ENCODE measurements at regions not wholly inside any gene's neighbourhood (a gene's known extent, or its start where the extent isn't known, plus 50 kb on each side); places are given as distances from the start of the nearest gene placed in this dataset.

GRCh38 chr1:87246436-87246835 is 82.2 kb upstream of the LMO4 start:
- WGBS (ENCODE audit: insufficient coverage), result 99% methylated on average over 5 of the region's 5 CpGs
- Histone ChIP-seq H3K27ac (ENCODE audit: low read length in 2 of 2) (no peak overlapping the region), H2AFZ (ENCODE audit: insufficient read depth, low read depth, low read length, poor library complexity, severe bottlenecking) (no peak overlapping the region), H3K79me2 (ENCODE audit: control insufficient read depth, insufficient read depth, low read length) (no peaks in the 10 kb centered on the region), H3K27me3 (replicated peaks in 1 of 4; ENCODE audit: control extremely low read depth in 1 of 4, control insufficient read depth in 3 of 4, insufficient read depth in 4 of 4, low read length in 3 of 4) (no peaks in the 10 kb centered on the region), H3K4me2 (replicated peaks; ENCODE audit: low read depth, low read length, poor library complexity, severe bottlenecking) (no peak overlapping the region), H3K4me1 (ENCODE audit: control insufficient read depth in 2 of 2, insufficient read depth in 2 of 2, low read length in 2 of 2) (no peaks in the 10 kb centered on the region), H3K9me3 (ENCODE audit: control extremely low read depth in 1 of 3, control insufficient read depth in 2 of 3, insufficient read depth in 1 of 3, low read length in 2 of 3) (no peaks in the 10 kb centered on the region), H3K36me3 (replicated peaks in 1 of 2; ENCODE audit: control extremely low read depth in 1 of 2, control insufficient read depth in 1 of 2, extremely low read depth in 1 of 2, insufficient read depth in 2 of 2, low read length in 1 of 2) (no peaks in the 10 kb centered on the region), H4K20me1 (ENCODE audit: control insufficient read depth, insufficient read depth, low read length, poor library complexity, severe bottlenecking) (no peaks in the 10 kb centered on the region), H3K9ac (ENCODE audit: low read length) (no peak overlapping the region), H3K4me3 (ENCODE audit: control extremely low read depth in 1 of 5, extremely low read depth in 1 of 5, insufficient read depth in 1 of 5, low read depth in 2 of 5, low read length in 4 of 5) (no peak overlapping the region)
- Mint-ChIP-seq H3K4me1 (no peaks in the 10 kb centered on the region), H3K4me3 (no peak overlapping the region), H3K9me3 (ENCODE audit: insufficient read depth) (no peaks in the 10 kb centered on the region), H3K27ac (no peak overlapping the region), H3K27me3 (peaks cover 17% of the 10 kb centered on the region)
- intact Hi-C loops (cut with micrococcal nuclease), result no loop called here
- no peak for TF ChIP-seq EZH2 (IDR thresholded peaks at IDR 0.05; ENCODE audit: borderline replicate concordance, insufficient read depth, low read depth, low read length, poor library complexity, severe bottlenecking)
- TF ChIP-seq, protein P1, sequence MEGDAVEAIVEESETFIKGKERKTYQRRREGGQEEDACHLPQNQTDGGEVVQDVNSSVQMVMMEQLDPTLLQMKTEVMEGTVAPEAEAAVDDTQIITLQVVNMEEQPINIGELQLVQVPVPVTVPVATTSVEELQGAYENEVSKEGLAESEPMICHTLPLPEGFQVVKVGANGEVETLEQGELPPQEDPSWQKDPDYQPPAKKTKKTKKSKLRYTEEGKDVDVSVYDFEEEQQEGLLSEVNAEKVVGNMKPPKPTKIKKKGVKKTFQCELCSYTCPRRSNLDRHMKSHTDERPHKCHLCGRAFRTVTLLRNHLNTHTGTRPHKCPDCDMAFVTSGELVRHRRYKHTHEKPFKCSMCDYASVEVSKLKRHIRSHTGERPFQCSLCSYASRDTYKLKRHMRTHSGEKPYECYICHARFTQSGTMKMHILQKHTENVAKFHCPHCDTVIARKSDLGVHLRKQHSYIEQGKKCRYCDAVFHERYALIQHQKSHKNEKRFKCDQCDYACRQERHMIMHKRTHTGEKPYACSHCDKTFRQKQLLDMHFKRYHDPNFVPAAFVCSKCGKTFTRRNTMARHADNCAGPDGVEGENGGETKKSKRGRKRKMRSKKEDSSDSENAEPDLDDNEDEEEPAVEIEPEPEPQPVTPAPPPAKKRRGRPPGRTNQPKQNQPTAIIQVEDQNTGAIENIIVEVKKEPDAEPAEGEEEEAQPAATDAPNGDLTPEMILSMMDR (IDR thresholded peaks at IDR 0.05), result no peak
- no peak for ATAC-seq (ENCODE audit: low read depth)
- ChIA-PET POLR2A (no interaction called here), CTCF (no interaction called here)
- no peak for DNase-seq

GRCh38 chr1:87249803-87250202 is 78.9 kb upstream of the LMO4 start:
- Histone ChIP-seq H3K27me3 (replicated peaks in 1 of 4; ENCODE audit: control extremely low read depth in 1 of 4, control insufficient read depth in 3 of 4, insufficient read depth in 4 of 4, low read length in 3 of 4) (no peaks in the 10 kb centered on the region), H4K20me1 (ENCODE audit: control insufficient read depth, insufficient read depth, low read length, poor library complexity, severe bottlenecking) (no peaks in the 10 kb centered on the region), H3K9ac (ENCODE audit: low read length) (no peak overlapping the region), H3K27ac (ENCODE audit: low read length in 2 of 2) (no peak overlapping the region), H3K9me3 (ENCODE audit: control extremely low read depth in 1 of 3, control insufficient read depth in 2 of 3, insufficient read depth in 1 of 3, low read length in 2 of 3) (no peaks in the 10 kb centered on the region), H3K79me2 (ENCODE audit: control insufficient read depth, insufficient read depth, low read length) (no peaks in the 10 kb centered on the region), H3K4me2 (replicated peaks; ENCODE audit: low read depth, low read length, poor library complexity, severe bottlenecking) (no peak overlapping the region), H2AFZ (ENCODE audit: insufficient read depth, low read depth, low read length, poor library complexity, severe bottlenecking) (no peak overlapping the region), H3K36me3 (replicated peaks in 1 of 2; ENCODE audit: control extremely low read depth in 1 of 2, control insufficient read depth in 1 of 2, extremely low read depth in 1 of 2, insufficient read depth in 2 of 2, low read length in 1 of 2) (no peaks in the 10 kb centered on the region), H3K4me3 (ENCODE audit: control extremely low read depth in 1 of 5, extremely low read depth in 1 of 5, insufficient read depth in 1 of 5, low read depth in 2 of 5, low read length in 4 of 5) (no peak overlapping the region), H3K4me1 (ENCODE audit: control insufficient read depth in 2 of 2, insufficient read depth in 2 of 2, low read length in 2 of 2) (no peaks in the 10 kb centered on the region)
- WGBS (ENCODE audit: insufficient coverage), result no CpG with 5 or more reads among the region's 2 CpGs
- Mint-ChIP-seq H3K27me3 (peaks cover 38% of the 10 kb centered on the region), H3K9me3 (ENCODE audit: insufficient read depth) (no peaks in the 10 kb centered on the region), H3K4me3 (no peak overlapping the region), H3K27ac (no peak overlapping the region), H3K4me1 (no peaks in the 10 kb centered on the region)
- DNase-seq (no peak), ATAC-seq (ENCODE audit: low read depth) (no peak)
- ChIA-PET POLR2A (no interaction called here), CTCF (no interaction called here)
- no peak for TF ChIP-seq EZH2 (IDR thresholded peaks at IDR 0.05; ENCODE audit: borderline replicate concordance, insufficient read depth, low read depth, low read length, poor library complexity, severe bottlenecking)
- intact Hi-C loops (cut with micrococcal nuclease), result no loop called here
